Neural crest cell (in vitro differentiated cells): ENCODE measurements at regions not wholly inside any gene's neighbourhood (a gene's known extent, or its start where the extent isn't known, plus 50 kb on each side); places are given as distances from the start of the nearest gene placed in this dataset.

Experiments used
- DNase-seq: peaks from one replicate; pipeline ENCODE4 v3.0.0; 2021; ENCODE audit warnings: low read depth, mixed read lengths, low spot score
- H3K27ac Mint-ChIP-seq: one replicate; pipeline ENCODE4 v1.8.0; 2021; ENCODE audit warnings: mild to moderate bottlenecking, mixed read lengths; ENCODE audit not compliant: unreplicated experiment
- H3K27me3 Mint-ChIP-seq: 2 replicates; pipeline ENCODE4 v1.8.0; 2021; ENCODE audit warnings: low read depth, mild to moderate bottlenecking, mixed read lengths
- H3K36me3 Mint-ChIP-seq: 2 replicates; pipeline ENCODE4 v1.8.0; 2021; ENCODE audit warnings: low read depth, mild to moderate bottlenecking, mixed read lengths
- H3K4me1 Mint-ChIP-seq: 2 replicates; pipeline ENCODE4 v1.8.0; 2021; ENCODE audit warnings: mixed read lengths
- H3K4me3 Mint-ChIP-seq: one replicate; pipeline ENCODE4 v1.8.0; 2021; ENCODE audit warnings: mild to moderate bottlenecking, mixed read lengths
- H3K9me3 Mint-ChIP-seq: 2 replicates; pipeline ENCODE4 v1.8.0; 2021; ENCODE audit warnings: mixed read lengths
- CTCF ChIP-seq: fragments of 200-600 bp; sonication (generic); conservative IDR thresholded peaks from 2 replicates; pipeline ENCODE4 v1.5.0; 2021; ENCODE audit warnings: antibody characterized with exemption, mild to moderate bottlenecking

GRCh38 chr9:80074439-80074838 lies 502.7 kb downstream of the TLE4 start:
- TF ChIP-seq CTCF, result no peak
- Mint-ChIP-seq H3K9me3 (peaks cover 3% of the 10 kb centered on the region), H3K27me3 (no peaks in the 10 kb centered on the region), H3K4me3 (no peak overlapping the region), H3K36me3 (peaks cover 2% of the 10 kb centered on the region), H3K27ac (no peak overlapping the region), H3K4me1 (no peaks in the 10 kb centered on the region)
- DNase-seq, result no peak

- H3K27me3 Mint-ChIP-seq, result no peaks in the 10 kb centered on the region
- H3K4me3 Mint-ChIP-seq, result no peak overlapping the region
- H3K27ac Mint-ChIP-seq, result no peak overlapping the region
These were observed 500.7 kb downstream of the TLE4 start for GRCh38 chr9:80072451-80072850.

GRCh38 chr9:80070071-80070742 lies 498.4 kb downstream of the TLE4 start:
- DNase-seq, result no peak
- Mint-ChIP-seq H3K4me1 (peaks cover 19% of the 10 kb centered on the region), H3K27ac (no peak overlapping the region), H3K9me3 (no peaks in the 10 kb centered on the region), H3K27me3 (no peaks in the 10 kb centered on the region), H3K4me3 (no peak overlapping the region), H3K36me3 (no peaks in the 10 kb centered on the region)
- TF ChIP-seq CTCF, result no peak

More at GRCh38 chr9:80072451-80072850, 500.7 kb downstream of the TLE4 start:
- DNase-seq, result no peak
- Mint-ChIP-seq H3K9me3 (peaks cover 3% of the 10 kb centered on the region), H3K36me3 (peaks cover 2% of the 10 kb centered on the region), H3K4me1 (no peaks in the 10 kb centered on the region)
- no peak for TF ChIP-seq CTCF

GRCh38 chr9:80066931-80067330 lies 495.2 kb downstream of the TLE4 start:
- H3K9me3 Mint-ChIP-seq, result no peaks in the 10 kb centered on the region
- H3K27ac Mint-ChIP-seq, result no peak overlapping the region
- peaks cover 35% of the 10 kb centered on the region for H3K4me1 Mint-ChIP-seq
- H3K36me3 Mint-ChIP-seq, result no peaks in the 10 kb centered on the region
- H3K27me3 Mint-ChIP-seq, result no peaks in the 10 kb centered on the region
- H3K4me3 Mint-ChIP-seq, result no peak overlapping the region
- DNase-seq, result no peak
- TF ChIP-seq CTCF, result no peak

- Mint-ChIP-seq H3K36me3 (peaks cover 2% of the 10 kb centered on the region), H3K4me3 (no peak overlapping the region), H3K27me3 (no peaks in the 10 kb centered on the region), H3K9me3 (peaks cover 8% of the 10 kb centered on the region), H3K27ac (no peak overlapping the region), H3K4me1 (peaks cover 35% of the 10 kb centered on the region)
- no peak for DNase-seq
- TF ChIP-seq CTCF, result no peak
These were observed 490.8 kb downstream of the TLE4 start for GRCh38 chr9:80062567-80062966.
